Lung microvascular endothelial cell (primary cell): ENCODE measurements at regions not wholly inside any gene's neighbourhood (a gene's known extent, or its start where the extent isn't known, plus 50 kb on each side); places are given as distances from the start of the nearest gene placed in this dataset.

Experiments
- DNase-seq, 2 donors: peaks; one replicate each; pipeline versions ENCODE4 v3.0.0 to v3.0.0-alpha.2; 2010; ENCODE audit warnings: low read depth in 2 of 2

DNA sequence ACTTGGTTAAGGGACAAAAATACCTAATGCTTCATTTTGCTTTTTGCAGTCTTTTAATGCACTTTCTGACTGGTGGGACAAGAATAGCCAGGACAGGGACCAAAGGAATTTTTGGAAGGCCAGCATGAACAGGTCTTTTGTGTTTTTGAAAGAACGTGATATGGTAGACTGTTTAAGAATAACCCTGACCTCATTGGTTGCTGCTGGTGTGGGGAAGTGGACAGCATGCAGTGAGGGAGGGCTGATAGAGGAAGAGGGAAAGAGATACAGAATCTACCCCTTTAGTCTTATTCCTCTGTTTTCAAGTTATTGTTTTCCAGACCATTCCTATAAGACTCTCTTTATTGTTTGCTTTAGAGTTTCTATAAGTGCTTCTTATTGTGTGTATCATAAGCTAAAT, 816.2 kb downstream of the CDH11 start:
- DNase-seq = no peak

DNA sequence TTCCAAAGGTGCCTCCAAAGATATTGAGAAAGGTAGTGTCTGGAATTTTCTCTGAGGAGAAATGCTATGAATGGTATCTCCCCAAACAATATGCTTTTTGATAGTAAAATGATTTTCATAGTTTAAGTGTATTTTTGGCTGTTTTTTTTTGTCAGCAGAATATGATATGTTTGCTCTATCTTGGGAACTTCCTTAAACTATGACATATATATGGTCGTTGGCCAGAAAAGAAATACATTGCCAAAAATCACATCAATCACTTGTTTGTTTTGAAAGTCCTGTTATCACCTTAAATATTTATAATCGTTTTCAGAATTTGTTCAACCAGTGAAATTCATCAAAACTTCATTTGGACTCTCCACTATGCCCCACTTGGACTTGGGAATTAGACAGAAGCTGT, 816.9 kb downstream of the CDH11 start:
- no peak for DNase-seq

DNA sequence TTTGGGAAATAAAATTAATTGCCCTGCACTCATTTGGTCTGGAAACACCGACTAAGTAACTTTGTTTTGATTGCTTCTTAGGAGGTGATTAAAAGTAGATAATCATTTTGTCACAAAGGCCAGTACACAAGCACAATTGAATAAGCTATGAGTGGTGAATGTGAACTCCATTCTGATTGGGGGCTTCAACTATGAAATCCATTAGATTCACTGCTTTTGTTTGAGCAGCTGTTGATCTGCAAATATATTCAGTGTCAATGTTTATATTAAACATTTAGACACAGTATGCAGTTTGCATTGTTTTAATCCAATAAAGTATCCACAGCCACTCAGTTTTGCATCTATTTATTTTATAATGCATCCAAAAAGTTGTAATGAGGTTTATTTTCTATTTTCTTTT, 817.5 kb downstream of the CDH11 start:
- DNase-seq = no peak

DNA sequence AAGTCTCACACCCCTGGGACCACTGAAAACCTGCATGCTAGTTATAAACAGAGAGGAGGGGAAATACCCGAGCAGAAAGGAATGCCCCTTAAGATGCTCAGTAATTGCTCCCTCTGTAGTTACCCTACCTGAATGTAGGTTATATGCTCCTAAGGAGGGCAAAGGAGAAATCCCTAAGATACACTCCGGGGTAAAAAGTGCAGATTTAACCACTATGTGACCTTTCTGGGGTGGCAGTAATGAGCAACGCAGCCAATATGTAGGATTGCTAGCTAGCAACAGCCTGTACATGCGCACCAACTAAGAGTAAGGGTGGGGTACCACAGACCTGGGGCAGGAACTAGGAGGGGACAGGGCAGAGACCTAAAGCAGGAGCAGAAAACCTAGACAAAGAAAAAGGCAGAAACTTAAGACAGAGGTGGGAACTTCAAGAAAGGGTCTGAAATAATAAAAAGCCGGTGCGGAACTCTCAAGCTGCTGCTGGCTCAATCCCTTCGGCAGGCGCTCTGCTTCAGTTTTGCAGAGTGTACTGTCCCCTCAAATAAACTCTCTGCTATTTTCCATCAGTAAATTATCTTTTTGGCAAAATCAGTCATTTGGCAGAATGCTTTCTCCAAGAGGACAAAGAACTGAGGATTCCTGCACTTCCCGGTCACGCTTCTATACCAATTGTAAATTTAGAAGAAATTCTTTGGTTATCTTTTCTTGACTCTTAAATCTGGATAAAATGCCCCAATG, 823.8 kb downstream of the CDH11 start:
- DNase-seq = no peak

DNA sequence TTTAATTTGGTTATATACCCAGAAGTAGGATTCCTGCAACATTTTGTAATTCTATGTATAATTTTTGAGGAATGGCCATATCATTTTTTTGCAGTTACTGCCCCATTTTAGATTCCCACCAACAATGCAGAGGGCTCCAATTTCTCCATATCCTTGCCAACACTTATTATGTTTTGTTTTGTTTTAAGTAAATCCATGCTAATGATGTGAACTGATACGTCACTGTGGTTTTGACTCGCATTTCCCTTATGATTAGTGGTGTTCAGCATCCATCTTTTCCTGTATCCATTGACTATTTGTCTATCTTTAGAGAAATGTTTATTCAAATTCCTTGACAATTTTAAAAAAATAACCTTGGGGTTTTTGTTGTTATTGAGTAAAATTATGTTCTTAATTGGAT, 826.4 kb downstream of the CDH11 start:
- no peak for DNase-seq

DNA sequence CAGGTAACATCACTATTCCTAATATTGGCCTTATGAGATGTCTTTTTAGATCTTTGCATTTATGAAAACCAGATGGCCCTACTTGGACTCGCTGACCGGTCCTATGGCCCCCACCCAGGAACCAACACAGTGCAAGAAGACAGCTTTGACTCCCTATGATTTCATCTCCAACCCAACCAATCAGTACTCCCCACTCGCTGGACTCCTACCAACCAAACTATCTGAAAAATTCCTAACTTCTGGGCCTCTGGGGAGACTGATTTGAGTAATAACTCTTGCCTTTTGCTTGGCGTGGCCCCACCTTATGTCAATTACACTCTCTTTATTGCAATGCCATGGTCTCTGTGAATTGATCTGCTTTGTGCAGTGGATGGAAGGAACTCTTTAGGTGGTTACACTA, 828.9 kb downstream of the CDH11 start:
- DNase-seq = no peak

DNA sequence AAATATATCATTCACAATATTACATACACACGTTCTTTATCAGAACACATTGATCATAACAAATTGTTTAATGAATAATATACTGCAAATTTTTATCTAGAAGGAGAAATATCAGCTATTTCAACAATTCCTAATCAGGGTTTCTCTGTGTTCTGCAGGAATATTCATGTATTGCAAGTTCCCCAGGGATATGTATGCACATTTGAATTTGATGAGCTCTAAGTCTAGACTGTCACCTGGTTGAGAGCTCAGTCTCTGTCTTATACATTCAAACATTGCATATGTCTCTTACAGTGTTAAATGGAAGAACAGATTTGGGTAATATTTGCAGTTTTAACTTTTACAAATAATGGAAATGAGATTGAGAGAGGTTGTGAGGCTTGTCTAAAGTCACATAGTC, 829.7 kb downstream of the CDH11 start:
- no peak for DNase-seq

DNA sequence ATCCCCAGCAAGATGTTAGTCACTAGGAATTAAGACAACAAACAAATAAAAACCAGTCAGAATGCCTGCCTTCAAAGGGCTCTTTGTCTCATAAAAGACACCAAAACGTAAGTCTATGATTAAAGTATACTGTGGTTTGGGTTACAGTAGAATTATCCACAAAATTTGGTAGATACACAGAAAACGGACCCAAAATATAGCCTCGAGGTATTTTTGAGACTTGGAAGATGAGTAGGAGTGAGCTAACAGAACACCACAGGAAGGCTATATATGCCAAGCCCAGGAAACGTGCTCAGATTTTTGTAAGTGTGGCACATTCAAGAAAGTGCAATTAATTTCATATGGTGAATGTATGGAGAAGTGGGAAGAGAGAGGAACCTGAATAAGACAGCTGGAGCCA, 831.4 kb downstream of the CDH11 start:
- no peak for DNase-seq

DNA sequence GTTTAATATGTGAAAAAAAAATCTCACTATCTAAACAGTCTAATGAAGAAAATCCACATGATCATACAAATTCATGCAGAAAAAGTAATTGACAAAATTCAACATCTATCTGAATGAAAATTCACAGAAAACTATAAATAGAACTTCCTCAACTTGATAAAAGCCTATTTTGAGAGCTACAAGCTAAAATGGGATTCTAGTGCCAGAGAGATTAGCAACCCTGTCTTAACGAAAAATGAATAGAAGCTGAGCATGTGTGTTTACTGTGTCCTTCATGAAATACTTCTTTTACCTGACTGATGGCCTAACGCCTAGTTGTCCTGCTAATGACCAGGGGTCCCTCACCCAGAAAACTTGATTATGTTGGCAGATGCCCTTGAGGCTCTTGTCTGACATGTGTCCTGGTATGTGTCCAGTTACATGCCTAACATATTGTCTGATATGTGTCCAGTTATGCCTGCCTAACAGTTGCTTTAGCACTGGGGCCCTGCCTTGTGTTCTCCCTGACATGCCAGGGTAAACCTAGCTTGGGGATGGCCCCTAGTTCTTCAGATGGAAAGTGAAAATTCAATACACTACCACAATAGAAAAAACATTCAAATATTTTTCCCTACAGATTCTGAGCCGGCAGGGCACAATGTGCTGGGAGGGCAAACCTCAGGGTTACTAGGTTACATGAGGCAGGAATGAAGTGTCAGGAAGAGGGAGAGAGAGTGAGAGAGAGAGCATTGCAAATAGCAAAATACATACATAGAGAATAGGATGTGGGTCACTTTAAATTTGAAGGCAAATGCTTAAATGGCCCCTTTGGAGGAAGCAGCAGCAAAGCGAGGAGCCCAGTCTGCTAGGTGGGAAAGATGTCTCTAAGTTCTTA, 834.0 kb downstream of the CDH11 start:
- no peak for DNase-seq

DNA sequence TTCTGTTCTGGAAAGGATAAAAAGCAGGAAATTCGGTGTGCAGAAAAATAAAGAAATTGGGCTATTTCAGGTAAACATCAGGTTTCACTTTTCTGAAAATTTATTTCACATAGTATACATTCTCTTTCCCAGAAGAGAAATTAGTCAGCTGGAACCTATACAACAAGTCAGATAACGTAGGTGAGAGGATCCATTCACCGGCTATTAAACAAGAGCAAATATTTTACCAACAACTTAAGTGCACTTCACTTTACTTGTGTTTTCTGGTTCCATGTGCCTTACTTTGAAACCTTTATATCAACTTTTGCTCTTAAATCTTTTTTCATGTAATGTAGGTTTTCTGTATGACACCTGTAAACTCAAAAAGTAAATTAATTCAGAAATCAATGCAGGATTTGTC, 839.7 kb downstream of the CDH11 start:
- DNase-seq = no peak

DNA sequence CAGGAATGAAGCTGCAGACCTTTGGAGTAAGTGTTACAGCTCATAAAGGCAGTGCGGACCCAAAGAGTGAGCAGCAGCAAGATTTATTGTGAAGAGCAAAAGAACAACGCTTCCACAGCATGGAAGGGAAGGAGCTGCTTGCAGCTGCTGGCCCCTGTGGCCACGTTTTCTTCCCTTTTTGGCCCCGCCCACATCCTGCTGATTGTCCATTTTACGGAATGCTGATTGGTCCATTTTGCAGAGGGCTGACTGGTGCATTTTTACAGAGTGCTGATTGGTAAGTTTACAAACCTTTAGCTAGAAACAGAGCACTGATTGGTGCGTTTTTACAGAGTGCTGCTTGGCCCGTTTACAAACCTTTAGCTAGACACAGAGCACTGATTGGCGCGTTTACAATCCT, 841.5 kb downstream of the CDH11 start:
- no peak for DNase-seq

DNA sequence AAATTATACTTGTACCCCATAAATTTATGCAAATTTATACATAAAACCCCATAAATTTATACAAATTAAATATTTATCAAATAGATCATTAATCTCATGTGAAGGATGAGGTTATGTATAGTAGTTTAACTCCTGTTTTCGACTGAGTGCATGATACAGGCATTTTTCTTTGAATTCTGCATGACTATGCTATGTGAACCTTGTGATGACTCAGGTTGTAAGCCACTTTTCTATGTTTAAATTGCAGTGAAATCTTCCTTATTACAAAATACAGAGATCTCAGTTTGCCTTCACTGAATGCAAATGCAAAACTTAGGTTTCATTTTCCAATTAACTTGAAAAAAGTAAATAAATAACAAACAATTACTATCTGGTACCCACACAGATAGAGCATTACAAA, 843.7 kb downstream of the CDH11 start:
- DNase-seq = no peak

DNA sequence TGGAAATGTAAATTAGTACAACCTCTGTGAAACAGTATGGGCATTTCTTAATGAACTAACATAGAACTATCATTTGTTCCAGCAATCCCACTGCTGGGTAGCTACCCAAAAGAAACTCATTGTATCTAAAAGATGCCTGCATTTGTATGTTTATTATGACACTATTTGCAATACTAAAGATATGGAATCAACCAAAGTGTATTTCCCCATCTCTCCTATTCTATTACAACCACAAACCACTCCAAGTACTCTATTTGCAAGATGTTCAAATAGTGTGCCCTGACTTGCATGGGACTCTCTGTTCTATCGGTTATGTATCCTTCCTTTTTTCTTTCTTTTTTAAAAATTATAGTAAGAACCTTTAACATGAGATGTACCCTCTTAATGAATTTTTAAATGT, 845.2 kb downstream of the CDH11 start:
- no peak for DNase-seq

DNA sequence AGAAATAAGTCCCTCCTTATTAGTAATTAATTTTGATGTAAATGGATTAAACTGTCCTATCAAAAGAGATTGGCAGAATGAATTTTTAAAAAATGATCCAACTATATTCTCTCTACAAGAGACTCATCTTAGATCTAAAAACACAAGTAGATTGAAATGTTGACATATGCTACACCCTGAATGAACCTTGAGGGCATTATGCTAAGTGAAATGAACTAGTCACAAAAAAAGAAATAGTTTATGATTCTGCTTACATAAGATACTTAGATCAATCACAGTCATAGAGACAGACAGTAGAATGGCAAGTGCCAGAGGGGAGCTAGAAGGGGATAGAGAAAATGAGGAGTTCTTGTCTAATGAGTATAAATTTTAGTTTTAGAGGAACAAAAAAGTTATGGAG, 849.8 kb downstream of the CDH11 start:
- DNase-seq = no peak

DNA sequence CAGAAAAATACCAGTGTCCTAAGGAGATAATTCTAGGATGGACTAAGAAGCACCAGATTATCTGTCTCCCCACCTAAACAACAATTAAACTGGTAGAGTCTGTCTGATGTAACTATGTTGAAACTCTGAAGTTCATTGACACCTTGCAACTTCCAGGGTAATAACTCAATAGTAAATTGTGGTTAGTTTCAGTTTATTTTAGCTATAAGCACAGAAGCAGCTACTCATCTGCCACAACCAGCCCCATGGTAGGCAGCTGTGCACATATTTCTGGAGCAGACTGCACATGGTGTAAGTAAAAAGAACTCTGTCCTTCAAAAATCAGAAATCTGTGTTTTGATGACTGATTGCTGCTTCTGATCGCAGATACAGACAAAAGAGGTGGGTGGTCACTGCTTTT, 852.1 kb downstream of the CDH11 start:
- DNase-seq = no peak

DNA sequence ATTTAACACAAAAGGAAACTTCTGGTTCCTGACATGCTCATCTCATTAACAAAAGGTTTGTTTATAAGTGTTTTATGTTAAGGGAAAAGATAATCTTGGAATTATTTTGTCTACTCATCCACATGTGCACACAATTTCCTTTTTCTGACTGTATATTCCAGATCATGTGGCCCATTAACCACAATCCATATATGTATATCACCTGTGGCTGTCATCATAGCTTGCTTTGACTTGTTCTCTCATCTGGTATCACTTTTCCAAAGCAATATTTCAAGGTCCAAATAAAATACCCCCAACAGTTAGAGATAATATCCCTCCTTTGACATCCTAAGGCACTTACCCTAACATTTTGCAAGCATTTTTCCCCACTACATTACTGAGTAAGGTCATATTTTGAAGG, 856.1 kb downstream of the CDH11 start:
- DNase-seq = no peak

DNA sequence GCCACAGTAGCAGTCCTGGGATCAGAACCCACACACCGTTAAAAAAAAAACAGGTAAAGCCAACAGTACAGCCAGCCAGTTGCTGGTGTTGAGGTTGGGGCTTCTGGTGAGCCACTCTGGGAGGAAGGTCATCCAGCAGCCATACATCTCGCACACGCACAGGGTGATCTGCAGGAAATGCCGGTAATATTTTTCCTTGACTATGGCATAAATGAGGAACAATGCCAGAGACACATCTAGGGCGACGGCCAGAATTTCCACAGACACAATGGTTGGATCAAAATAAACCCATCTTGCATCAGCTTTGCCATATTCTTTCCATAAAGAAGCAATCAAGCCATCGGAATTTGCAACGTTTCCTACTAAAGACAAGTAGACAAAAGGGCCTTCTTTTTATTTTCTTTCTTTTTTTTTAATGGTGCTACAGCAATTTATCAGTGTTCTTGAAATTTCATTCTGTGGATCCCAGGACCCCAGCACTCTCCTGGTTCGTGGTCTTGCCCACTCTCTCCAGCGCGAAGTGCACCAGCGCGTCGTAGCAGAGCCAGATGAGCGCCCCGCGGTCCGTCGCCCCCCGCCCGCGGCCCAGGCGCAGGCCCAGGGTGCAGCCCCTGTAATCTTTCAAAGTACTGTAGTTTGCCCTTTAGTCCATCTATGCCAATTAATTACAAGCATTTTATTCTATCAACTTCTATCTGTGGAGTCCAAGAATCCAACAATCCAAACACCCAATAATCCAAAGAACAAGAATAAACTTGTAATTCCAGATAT, 861.0 kb downstream of the CDH11 start:
- peak in 1 of 2 donors; percentile 74 for DNase-seq

DNA sequence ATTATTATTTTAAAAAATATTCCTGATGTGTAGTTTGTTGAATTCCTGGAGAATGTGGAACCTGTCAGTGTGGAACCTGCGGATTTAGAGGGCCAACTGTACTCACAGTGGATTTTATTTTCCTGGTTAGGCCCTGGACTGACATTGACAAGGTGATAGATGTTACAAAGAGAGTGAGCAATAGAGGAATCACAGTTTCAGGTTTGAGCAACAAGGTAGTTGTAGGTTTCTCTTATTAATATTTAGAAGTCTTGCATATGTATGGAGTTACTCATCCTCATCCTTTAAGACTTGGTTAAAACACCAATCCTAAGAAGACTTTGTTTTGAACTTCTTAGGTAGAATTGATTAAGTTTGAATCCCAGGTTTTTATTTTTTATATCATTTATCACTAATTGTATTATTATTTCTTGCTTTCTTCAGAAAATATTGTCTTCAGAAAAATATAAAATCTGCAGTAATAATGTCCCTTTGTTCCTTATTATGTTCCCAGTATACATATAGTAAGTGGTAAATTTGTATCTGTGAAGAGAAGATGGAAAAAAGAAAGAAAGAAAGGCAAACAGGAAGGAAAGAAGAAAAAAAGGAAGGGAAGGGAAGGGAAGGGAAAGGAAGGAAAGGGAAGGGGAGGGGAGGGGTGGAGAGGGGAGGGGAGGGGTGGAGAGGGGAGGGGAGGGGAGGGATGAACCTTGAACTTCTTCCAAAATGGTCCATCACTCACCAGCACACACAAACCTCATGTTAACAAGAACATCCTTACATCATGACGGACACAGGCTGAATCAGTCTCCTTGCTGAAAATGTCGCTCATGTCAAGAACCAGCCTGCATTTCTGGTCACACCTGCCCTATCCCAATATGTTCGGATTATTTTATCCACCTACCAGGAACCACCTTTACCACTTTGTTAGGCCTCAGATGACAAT, 867.2 kb downstream of the CDH11 start:
- DNase-seq = no peak

DNA sequence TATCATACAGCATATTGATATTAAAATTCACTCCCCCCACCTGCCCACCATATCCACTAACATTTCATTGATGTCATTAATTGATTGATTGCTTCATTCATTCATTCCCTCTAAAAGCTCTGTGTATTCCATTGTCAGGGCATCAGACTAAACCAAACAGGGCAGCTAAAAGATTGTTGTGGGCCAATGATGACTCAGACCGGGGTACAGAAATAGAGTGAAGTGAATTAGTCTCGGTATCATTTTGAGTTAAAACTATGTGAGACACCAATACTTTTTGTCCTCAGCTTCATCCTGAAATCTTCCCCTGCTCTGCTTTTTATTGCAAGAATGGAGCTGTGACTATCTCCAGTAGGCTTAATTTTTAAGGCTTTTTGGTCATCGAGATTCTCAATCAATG, 868.3 kb downstream of the CDH11 start:
- no peak for DNase-seq

DNA sequence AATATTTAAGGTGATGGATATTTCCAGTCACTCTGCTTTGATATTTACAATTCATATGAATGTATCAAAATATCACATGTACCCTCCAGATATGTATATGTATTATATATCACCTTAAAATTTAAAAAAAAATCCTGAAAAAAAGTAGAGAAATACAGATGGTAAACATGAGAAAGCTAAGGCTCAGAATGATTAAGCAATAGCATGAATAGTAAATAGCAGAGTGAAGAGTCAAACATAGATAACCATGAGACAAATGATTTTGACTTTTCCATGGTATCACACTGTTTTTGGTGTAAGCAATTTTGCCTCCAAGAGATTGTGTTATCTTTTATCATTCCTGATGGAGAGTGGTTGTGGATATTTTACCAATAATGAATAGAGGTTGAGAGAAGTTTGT, 868.8 kb downstream of the CDH11 start:
- no peak for DNase-seq

DNA sequence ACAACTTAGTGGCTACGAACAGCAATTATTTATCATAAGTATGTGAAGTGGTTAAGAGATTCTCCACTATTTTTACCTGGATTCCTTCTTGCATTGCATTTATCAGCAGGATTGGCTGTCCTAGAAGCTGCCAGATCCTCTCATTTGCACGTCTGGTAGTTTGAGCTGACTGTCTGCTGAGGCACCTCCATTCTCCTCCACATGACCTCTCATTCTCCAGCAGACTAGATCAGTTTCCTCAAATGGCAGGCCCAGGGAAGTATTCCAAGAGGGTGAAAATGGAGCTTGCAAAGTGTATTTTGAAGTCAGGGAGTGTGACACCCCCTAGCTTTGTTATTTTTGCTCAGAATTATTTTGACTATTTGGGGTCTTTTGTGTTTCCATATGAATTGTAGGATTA, 870.1 kb downstream of the CDH11 start:
- no peak for DNase-seq
